IPS-NIHi11 (cell line): ENCODE measurements at regions not wholly inside any gene's neighbourhood (a gene's known extent, or its start where the extent isn't known, plus 50 kb on each side); places are given as distances from the start of the nearest gene placed in this dataset.
"Not testable (repeated sequence)": the region's sequence is repeated elsewhere in the genome, so short reads cannot be mapped to it uniquely, and the experiment has no call there.

Experiments
- DNase-seq: peaks from one replicate; pipeline ENCODE4 v3.0.0; 2012; ENCODE audit warnings: mixed read lengths, low spot score

- DNase-seq = no peak
These were observed 89.3 kb upstream of the RET start for GRCh38 chr10:42987575-42987974.

GRCh38 chr10:42988069-42988468 is 88.8 kb upstream of the RET start:
- no peak for DNase-seq

- no peak for DNase-seq
These were observed 88.1 kb upstream of the RET start for GRCh38 chr10:42988517-42989395.

- DNase-seq = no peak
These were observed 87.4 kb upstream of the RET start for GRCh38 chr10:42989481-42989921.

- DNase-seq = no peak
These were observed 86.7 kb upstream of the RET start for GRCh38 chr10:42990016-42990720.

- DNase-seq = no peak
These were observed 86.0 kb upstream of the RET start for GRCh38 chr10:42990721-42991441.

- no peak for DNase-seq
These were observed 85.3 kb upstream of the RET start for GRCh38 chr10:42991442-42992098.

- no peak for DNase-seq
These were observed 84.5 kb upstream of the RET start for GRCh38 chr10:42992156-42992956.

- no peak for DNase-seq
These were observed 83.9 kb upstream of the RET start for GRCh38 chr10:42992957-42993390.

GRCh38 chr10:42994909-42995308 is 82.0 kb upstream of the RET start:
- DNase-seq = not testable (repeated sequence)

- DNase-seq = no peak
These were observed 81.3 kb upstream of the RET start for GRCh38 chr10:42995537-42995936.

GRCh38 chr10:42996588-42996987 is 80.3 kb upstream of the RET start:
- no peak for DNase-seq

- no peak for DNase-seq
These were observed 79.6 kb upstream of the RET start for GRCh38 chr10:42997151-42997848.

GRCh38 chr10:42997849-42998165 is 79.1 kb upstream of the RET start:
- DNase-seq = no peak

- DNase-seq = no peak
These were observed 78.1 kb upstream of the RET start for GRCh38 chr10:42998481-42999384.

GRCh38 chr10:42999385-43000020 is 77.4 kb upstream of the RET start:
- no peak for DNase-seq

GRCh38 chr10:43000021-43000411 is 76.9 kb upstream of the RET start:
- DNase-seq = no peak

GRCh38 chr10:43000651-43001426 is 76.0 kb upstream of the RET start:
- no peak for DNase-seq
